ENCODE measurements at regions not wholly inside any gene's neighbourhood (a gene's known extent, or its start where the extent isn't known, plus 50 kb on each side); places are given as distances from the start of the nearest gene placed in this dataset.
A peak's percentile ranks its signal among the peaks of the same experiment; 100 is the strongest.

DNA sequence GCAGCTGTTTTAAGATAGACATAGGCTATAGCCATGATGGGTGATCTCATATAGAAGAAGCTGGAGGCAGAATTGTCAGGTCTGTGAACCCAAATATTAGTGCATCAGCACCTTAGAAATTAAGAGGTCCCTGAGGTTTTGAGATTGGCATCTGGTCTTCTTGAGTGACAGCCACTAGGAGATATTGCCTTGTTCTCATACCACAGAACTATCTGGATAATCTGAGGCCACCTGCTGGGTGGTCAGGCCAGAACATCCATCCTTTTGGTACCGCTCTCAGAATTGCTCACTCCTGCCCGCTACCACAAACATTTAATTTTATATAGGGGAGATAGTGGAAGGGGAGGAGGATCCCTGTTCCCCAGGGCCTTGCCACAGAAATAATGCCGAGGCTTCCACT, 210.6 kb upstream of the ZPLD1 start:
- Histone ChIP-seq H3K79me2 (ENCODE audit: insufficient read depth) (no peaks in the 10 kb centered on the region), H3K9ac (no peak overlapping the region), H3K9me3 (no peaks in the 10 kb centered on the region), H3F3A (replicated peaks; ENCODE audit: insufficient read depth) (no peaks in the 10 kb centered on the region), H3K4me1 (ENCODE audit: control insufficient read depth in 1 of 2, insufficient read depth in 2 of 2, low read depth in 1 of 2, low read length in 1 of 2) (peaks cover 2 to 11% of the 10 kb centered on the region in 2 experiments; a peak in 2 of 4 replicates), H3K36me3 (replicated peaks in 1 of 2; ENCODE audit: control insufficient read depth in 1 of 2, insufficient read depth in 2 of 2, low read length in 1 of 2) (no peaks in the 10 kb centered on the region), H3K9me2 (no peaks in the 10 kb centered on the region), H3K4me3 (ENCODE audit: low read depth in 2 of 2, low read length in 1 of 2) (no peak overlapping the region), H2AFZ (ENCODE audit: low read depth) (no peak overlapping the region), H3K27me3 (ENCODE audit: insufficient read depth) (no peaks in the 10 kb centered on the region), H3K4me2 (no peak overlapping the region), H4K20me1 (ENCODE audit: insufficient read depth) (no peaks in the 10 kb centered on the region), H3K27ac (ENCODE audit: low read depth in 2 of 2, low read length in 1 of 2) (no peak overlapping the region)
- ChIA-PET CTCF (interaction anchor here (0.6 to 7.3 kb wide), 18 partner anchors 15 to 533 kb away, joined by 3 to 165 read pairs (median 8); partner anchors contain the start of gene NFKBIZ), POLR2A (interaction anchor here (1.5 kb wide), 1 partner anchor 375 kb away, joined by 4 read pairs; the partner anchor contains the start of gene NFKBIZ)
- peak; percentile 9 for DNase-seq
- TF ChIP-seq SMC3 (IDR thresholded peaks at IDR 0.05; ENCODE audit: low read depth, low read length), result peak; percentile 67
- peak; percentile 54 for TF ChIP-seq RAD21 (IDR thresholded peaks at IDR 0.05; ENCODE audit: low read length)
- no peak for TF ChIP-seq TEAD4 (IDR thresholded peaks at IDR 0.05; ENCODE audit: borderline replicate concordance, insufficient read depth)
- no peak for TF ChIP-seq TCF12 (IDR thresholded peaks at IDR 0.05)
- TF ChIP-seq, protein P1, sequence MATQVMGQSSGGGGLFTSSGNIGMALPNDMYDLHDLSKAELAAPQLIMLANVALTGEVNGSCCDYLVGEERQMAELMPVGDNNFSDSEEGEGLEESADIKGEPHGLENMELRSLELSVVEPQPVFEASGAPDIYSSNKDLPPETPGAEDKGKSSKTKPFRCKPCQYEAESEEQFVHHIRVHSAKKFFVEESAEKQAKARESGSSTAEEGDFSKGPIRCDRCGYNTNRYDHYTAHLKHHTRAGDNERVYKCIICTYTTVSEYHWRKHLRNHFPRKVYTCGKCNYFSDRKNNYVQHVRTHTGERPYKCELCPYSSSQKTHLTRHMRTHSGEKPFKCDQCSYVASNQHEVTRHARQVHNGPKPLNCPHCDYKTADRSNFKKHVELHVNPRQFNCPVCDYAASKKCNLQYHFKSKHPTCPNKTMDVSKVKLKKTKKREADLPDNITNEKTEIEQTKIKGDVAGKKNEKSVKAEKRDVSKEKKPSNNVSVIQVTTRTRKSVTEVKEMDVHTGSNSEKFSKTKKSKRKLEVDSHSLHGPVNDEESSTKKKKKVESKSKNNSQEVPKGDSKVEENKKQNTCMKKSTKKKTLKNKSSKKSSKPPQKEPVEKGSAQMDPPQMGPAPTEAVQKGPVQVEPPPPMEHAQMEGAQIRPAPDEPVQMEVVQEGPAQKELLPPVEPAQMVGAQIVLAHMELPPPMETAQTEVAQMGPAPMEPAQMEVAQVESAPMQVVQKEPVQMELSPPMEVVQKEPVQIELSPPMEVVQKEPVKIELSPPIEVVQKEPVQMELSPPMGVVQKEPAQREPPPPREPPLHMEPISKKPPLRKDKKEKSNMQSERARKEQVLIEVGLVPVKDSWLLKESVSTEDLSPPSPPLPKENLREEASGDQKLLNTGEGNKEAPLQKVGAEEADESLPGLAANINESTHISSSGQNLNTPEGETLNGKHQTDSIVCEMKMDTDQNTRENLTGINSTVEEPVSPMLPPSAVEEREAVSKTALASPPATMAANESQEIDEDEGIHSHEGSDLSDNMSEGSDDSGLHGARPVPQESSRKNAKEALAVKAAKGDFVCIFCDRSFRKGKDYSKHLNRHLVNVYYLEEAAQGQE (IDR thresholded peaks at IDR 0.05; ENCODE audit: low read depth, low read length), result no peak
- TF ChIP-seq NFIC (IDR thresholded peaks at IDR 0.05; ENCODE audit: borderline replicate concordance), result no peak
- peak; percentile 83 for TF ChIP-seq PBX3 (IDR thresholded peaks at IDR 0.05)
- TF ChIP-seq, protein P2, sequence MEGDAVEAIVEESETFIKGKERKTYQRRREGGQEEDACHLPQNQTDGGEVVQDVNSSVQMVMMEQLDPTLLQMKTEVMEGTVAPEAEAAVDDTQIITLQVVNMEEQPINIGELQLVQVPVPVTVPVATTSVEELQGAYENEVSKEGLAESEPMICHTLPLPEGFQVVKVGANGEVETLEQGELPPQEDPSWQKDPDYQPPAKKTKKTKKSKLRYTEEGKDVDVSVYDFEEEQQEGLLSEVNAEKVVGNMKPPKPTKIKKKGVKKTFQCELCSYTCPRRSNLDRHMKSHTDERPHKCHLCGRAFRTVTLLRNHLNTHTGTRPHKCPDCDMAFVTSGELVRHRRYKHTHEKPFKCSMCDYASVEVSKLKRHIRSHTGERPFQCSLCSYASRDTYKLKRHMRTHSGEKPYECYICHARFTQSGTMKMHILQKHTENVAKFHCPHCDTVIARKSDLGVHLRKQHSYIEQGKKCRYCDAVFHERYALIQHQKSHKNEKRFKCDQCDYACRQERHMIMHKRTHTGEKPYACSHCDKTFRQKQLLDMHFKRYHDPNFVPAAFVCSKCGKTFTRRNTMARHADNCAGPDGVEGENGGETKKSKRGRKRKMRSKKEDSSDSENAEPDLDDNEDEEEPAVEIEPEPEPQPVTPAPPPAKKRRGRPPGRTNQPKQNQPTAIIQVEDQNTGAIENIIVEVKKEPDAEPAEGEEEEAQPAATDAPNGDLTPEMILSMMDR (IDR thresholded peaks at IDR 0.05), result peak; percentile 57
- TF ChIP-seq EP300 (IDR thresholded peaks at IDR 0.05; ENCODE audit: borderline replicate concordance in 1 of 2, low read depth in 1 of 2, low read length in 1 of 2), result no peak
- 89% methylated on average over 3 of the region's 3 CpGs for WGBS (ENCODE audit: low lambda C conversion rate)

DNA sequence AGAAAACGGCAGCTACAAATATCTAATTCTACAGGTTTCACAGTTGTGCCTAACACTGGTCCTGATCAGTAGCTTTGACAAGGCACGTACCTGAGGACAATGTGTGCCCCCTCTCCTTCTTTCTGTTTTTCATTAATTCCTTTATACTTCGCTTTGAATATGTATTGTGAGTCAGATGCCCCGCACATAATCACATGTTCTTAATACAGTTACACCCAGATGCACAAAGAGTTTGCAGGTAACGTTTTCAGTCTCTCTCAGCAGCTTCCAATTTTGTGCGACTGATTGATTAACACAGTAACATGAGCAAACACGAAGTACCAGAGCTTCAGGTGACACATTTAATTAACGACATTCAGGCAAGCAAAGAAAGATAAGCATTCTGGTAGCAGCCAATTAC, 209.8 kb upstream of the ZPLD1 start:
- no peaks in the 10 kb centered on the region for H3K9me3 ChIP-seq
- H3K4me2 ChIP-seq, result no peak overlapping the region
- no peaks in the 10 kb centered on the region for H3K79me2 ChIP-seq (ENCODE audit: insufficient read depth)
- TF ChIP-seq, protein P3, sequence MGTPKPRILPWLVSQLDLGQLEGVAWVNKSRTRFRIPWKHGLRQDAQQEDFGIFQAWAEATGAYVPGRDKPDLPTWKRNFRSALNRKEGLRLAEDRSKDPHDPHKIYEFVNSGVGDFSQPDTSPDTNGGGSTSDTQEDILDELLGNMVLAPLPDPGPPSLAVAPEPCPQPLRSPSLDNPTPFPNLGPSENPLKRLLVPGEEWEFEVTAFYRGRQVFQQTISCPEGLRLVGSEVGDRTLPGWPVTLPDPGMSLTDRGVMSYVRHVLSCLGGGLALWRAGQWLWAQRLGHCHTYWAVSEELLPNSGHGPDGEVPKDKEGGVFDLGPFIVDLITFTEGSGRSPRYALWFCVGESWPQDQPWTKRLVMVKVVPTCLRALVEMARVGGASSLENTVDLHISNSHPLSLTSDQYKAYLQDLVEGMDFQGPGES (IDR thresholded peaks at IDR 0.05; ENCODE audit: low read depth, low read length), result no peak
- TF ChIP-seq FOXJ3 (CRISPR knock-in tag; IDR thresholded peaks at IDR 0.05) (no peak), RCOR1 (IDR thresholded peaks at IDR 0.05; ENCODE audit: low read length) (no peak), JUND (IDR thresholded peaks at IDR 0.05) (no peak)
- H3K9ac ChIP-seq, result no peak overlapping the region
- no peaks in the 10 kb centered on the region for H3K9me2 ChIP-seq
- DNase-seq, result no peak
- H3K27ac ChIP-seq (ENCODE audit: low read depth in 2 of 2, low read length in 1 of 2), result no peak overlapping the region
- H3K4me1 ChIP-seq (ENCODE audit: control insufficient read depth in 1 of 2, insufficient read depth in 2 of 2, low read depth in 1 of 2, low read length in 1 of 2), result peaks cover 5 to 11% of the 10 kb centered on the region in 2 experiments; a peak in 3 of 4 replicates
- ChIA-PET POLR2A (interaction anchor here (1.1 to 1.5 kb wide), 2 partner anchors 376 to 411 kb away, joined by 4 to 6 read pairs; partner anchors contain the start of gene NFKBIZ), CTCF (interaction anchor here (0.6 to 7.3 kb wide), 60 partner anchors 9 to 1538 kb away, joined by 3 to 165 read pairs (median 4); partner anchors contain the start of genes NFKBIZ, NXPE3 and PCNP)
- H3K36me3 ChIP-seq (replicated peaks in 1 of 2; ENCODE audit: control insufficient read depth in 1 of 2, insufficient read depth in 2 of 2, low read length in 1 of 2), result no peaks in the 10 kb centered on the region
- H3K27me3 ChIP-seq (ENCODE audit: insufficient read depth), result no peaks in the 10 kb centered on the region
- 78% methylated on average over 8 of the region's 8 CpGs for WGBS (ENCODE audit: low lambda C conversion rate)
- no peaks in the 10 kb centered on the region for H3F3A ChIP-seq (replicated peaks; ENCODE audit: insufficient read depth)
- no peaks in the 10 kb centered on the region for H4K20me1 ChIP-seq (ENCODE audit: insufficient read depth)
- no peak overlapping the region for H3K4me3 ChIP-seq (ENCODE audit: low read depth in 2 of 2, low read length in 1 of 2)
- H2AFZ ChIP-seq (ENCODE audit: low read depth), result no peak overlapping the region
